ENCODE measurements at regions not wholly inside any gene's neighbourhood (a gene's known extent, or its start where the extent isn't known, plus 50 kb on each side); places are given as distances from the start of the nearest gene placed in this dataset.

GRCh38 chr11:86157797-86158378 is 86.7 kb upstream of the EED start:
- TF ChIP-seq, protein P1, sequence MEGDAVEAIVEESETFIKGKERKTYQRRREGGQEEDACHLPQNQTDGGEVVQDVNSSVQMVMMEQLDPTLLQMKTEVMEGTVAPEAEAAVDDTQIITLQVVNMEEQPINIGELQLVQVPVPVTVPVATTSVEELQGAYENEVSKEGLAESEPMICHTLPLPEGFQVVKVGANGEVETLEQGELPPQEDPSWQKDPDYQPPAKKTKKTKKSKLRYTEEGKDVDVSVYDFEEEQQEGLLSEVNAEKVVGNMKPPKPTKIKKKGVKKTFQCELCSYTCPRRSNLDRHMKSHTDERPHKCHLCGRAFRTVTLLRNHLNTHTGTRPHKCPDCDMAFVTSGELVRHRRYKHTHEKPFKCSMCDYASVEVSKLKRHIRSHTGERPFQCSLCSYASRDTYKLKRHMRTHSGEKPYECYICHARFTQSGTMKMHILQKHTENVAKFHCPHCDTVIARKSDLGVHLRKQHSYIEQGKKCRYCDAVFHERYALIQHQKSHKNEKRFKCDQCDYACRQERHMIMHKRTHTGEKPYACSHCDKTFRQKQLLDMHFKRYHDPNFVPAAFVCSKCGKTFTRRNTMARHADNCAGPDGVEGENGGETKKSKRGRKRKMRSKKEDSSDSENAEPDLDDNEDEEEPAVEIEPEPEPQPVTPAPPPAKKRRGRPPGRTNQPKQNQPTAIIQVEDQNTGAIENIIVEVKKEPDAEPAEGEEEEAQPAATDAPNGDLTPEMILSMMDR (IDR thresholded peaks at IDR 0.05): no peak
- TF ChIP-seq POLR2A (IDR thresholded peaks at IDR 0.05): no peak
- H3K27me3 ChIP-seq: no peaks in the 10 kb centered on the region
- no peaks in the 10 kb centered on the region for H3K36me3 ChIP-seq
- H3K9me3 ChIP-seq: no peaks in the 10 kb centered on the region
- H3K4me3 ChIP-seq: no peak overlapping the region
- no peak for DNase-seq
- no peaks in the 10 kb centered on the region for H3K4me1 ChIP-seq
- no peak overlapping the region for H3K27ac ChIP-seq
- intact Hi-C loops (cut with DNase I; ENCODE audit: low total_unique reads): no loop called here

DNA sequence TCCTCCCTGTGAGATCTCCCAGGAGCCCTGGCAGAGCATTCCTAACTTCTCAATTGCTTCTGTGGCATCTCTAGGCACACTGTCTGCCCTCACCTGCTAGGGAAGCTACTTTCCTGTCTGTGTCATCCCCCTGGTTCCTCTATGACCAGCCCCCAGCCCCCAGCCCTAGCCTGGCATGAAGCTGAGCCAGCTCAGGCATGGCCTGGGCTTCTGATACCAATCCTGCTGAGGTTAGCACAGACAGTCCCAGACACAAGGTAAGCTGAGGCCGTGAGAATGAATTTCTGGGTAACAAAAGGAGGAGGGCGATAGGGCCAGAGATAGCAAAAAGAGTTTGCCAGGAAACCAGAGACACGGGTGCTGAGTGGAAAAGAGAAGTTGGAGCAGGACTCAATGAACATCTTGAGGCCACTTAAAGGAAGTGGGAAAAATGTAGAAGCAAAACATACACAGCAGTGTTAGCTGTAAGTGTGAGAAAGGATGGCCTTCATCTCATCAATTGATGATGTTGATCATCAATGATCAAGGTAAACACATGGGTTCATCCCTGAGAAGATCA is 87.6 kb upstream of the PICALM start:
- Histone ChIP-seq H3K9me3 (no peaks in the 10 kb centered on the region), H3K4me3 (no peak overlapping the region), H3K36me3 (no peaks in the 10 kb centered on the region), H3K4me1 (peaks cover 0 to 6% of the 10 kb centered on the region in 2 donors), H3K27ac (no peak overlapping the region), H3K27me3 (no peaks in the 10 kb centered on the region)
- no peak for TF ChIP-seq POLR2A (IDR thresholded peaks at IDR 0.05)
- TF ChIP-seq, protein P1 (IDR thresholded peaks at IDR 0.05): no peak
- no peak for DNase-seq
- intact Hi-C loops (cut with DNase I; ENCODE audit: low total_unique reads): no loop called here

DNA sequence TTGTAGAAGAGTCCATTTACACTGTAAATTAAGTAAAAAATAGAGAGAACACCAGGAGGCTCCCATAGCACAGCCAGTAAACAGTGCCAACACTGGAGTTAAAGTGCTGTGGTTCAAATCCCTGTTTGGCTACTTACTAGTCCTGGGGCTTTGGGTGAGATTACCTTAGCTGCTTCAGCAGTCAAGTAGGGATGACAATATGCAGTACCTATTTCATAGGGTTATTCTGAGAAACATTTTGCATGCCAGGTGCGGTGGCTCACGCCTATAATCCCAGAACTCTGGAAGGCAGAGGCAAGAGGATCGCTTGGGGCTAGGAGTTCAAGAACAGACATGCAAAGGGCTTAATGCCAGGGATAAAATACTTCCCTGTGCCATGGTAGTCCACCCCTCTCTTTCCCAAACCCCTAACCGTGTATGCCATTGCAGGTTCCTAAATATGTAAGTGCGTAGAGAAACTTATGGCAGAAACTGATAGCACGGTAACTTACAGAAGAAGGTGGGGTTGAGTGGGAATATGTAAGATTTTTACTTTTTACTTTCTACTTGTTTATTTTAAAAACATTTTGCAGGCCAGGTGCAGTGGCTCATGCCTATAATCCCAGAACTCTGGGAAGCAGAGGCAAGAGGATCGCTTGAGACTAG is 86.4 kb upstream of the PICALM start:
- Histone ChIP-seq H3K9me3 (no peaks in the 10 kb centered on the region), H3K4me1 (peaks cover 0 to 9% of the 10 kb centered on the region in 2 donors), H3K36me3 (no peaks in the 10 kb centered on the region), H3K4me3 (no peak overlapping the region), H3K27ac (no peak overlapping the region), H3K27me3 (no peaks in the 10 kb centered on the region)
- TF ChIP-seq POLR2A (IDR thresholded peaks at IDR 0.05): no peak
- TF ChIP-seq, protein P1 (IDR thresholded peaks at IDR 0.05): no peak
- intact Hi-C loops (cut with DNase I; ENCODE audit: low total_unique reads): no loop called here
- no peak for DNase-seq

DNA sequence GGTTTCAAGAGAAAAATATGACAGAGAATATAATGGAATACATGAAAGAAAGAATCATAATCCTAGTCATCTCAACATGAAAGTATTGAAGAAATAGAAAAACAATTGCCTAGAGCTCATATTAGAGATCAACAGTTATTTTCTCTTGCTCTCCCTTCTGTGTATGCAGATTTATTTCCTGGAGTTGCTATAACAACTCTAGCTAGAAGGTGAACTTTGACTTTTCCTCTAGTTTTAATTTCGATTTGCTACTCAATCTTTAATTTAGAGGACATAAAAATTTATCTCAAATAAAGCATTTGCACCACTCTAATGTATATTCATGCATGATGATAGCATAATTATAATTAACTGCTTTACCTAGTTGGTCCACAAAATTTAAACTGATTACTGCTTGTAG is 84.6 kb upstream of the PICALM start:
- Histone ChIP-seq H3K27me3 (no peaks in the 10 kb centered on the region), H3K4me3 (no peak overlapping the region), H3K9me3 (no peaks in the 10 kb centered on the region), H3K4me1 (peaks cover 0 to 9% of the 10 kb centered on the region in 2 donors), H3K36me3 (no peaks in the 10 kb centered on the region), H3K27ac (no peak overlapping the region)
- intact Hi-C loops (cut with DNase I; ENCODE audit: low total_unique reads): no loop called here
- no peak for DNase-seq
- TF ChIP-seq, protein P1 (IDR thresholded peaks at IDR 0.05): no peak
- no peak for TF ChIP-seq POLR2A (IDR thresholded peaks at IDR 0.05)

DNA sequence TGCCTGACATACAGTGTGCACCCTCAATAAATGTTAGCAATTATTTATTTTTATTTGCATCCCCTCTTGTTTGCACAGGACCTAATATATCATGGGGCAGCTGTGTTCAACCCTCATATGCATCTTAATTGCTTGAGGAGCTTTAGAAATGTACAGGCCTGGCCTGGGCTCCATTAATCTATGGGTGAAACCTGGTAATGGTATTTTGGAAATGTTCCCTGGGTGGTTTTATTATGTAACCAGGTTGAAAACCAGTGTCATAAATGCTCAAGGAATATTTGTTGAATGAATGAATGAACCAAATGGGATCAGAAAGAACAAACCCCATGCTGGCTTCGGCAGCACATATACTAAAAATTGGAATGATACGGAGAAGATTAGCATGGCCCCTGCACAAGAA is 84.0 kb upstream of the PICALM start:
- Histone ChIP-seq H3K27me3 (no peaks in the 10 kb centered on the region), H3K36me3 (no peaks in the 10 kb centered on the region), H3K9me3 (no peaks in the 10 kb centered on the region), H3K27ac (no peak overlapping the region), H3K4me1 (peaks cover 0 to 9% of the 10 kb centered on the region in 2 donors), H3K4me3 (no peak overlapping the region)
- intact Hi-C loops (cut with DNase I; ENCODE audit: low total_unique reads): no loop called here
- DNase-seq: no peak
- no peak for TF ChIP-seq POLR2A (IDR thresholded peaks at IDR 0.05)
- TF ChIP-seq, protein P1 (IDR thresholded peaks at IDR 0.05): peak in 1 of 4 experiments; percentile 4

All from uterus (tissue), 3 donors.